K562 (cell line): ENCODE measurements at regions not wholly inside any gene's neighbourhood (a gene's known extent, or its start where the extent isn't known, plus 50 kb on each side); places are given as distances from the start of the nearest gene placed in this dataset.
A peak's percentile ranks its signal among the peaks of the same experiment; 100 is the strongest.

ENCODE experiments used
- CREB1 ChIP-seq, 2 experiments: sonication (generic) in 1 of 2; formaldehyde crosslinking in 1 of 2; IDR thresholded peaks; 2 replicates each; pipeline versions ENCODE4 v1.6.1 to v1.8.0; 2012 to 2022; ENCODE audit warnings: inconsistent platforms in 1 of 2, mild to moderate bottlenecking in 1 of 2, missing genetic modification reagents in 1 of 2, moderate library complexity in 1 of 2
- ELF4 ChIP-seq: fragments of 450-650 bp; formaldehyde crosslinking; IDR thresholded peaks from 2 replicates; pipeline ENCODE4 v1.4.0; 2022; ENCODE audit warnings: missing genetic modification characterization
- FOXJ2 ChIP-seq: fragments of 200-800 bp; sonication (Bioruptor generic); IDR thresholded peaks from 2 replicates; pipeline ENCODE4 v1.6.1; 2016; ENCODE audit warnings: missing genetic modification characterization, missing compliant biosample characterization
- JUND ChIP-seq, 2 experiments: IDR thresholded peaks; 2 replicates in 1 of 2; 3 replicates in 1 of 2; pipeline ENCODE4 v1.6.1; 2011; ENCODE audit warnings: borderline replicate concordance in 2 of 2, low read depth in 2 of 2, low read length in 2 of 2, improper control_type of control experiment in 1 of 2, missing biosample characterization in 1 of 2, missing genetic modification characterization in 1 of 2, missing genetic modification reagents in 1 of 2
- MAFK ChIP-seq: IDR thresholded peaks from 2 replicates; pipeline ENCODE4 v1.6.1; 2011; ENCODE audit warnings: low read length, improper control_type of control experiment
- MCM2 ChIP-seq: fragments of 450-650 bp; IDR thresholded peaks from 2 replicates; pipeline ENCODE4 v1.6.1; 2017; ENCODE audit warnings: low read depth, mild to moderate bottlenecking
- MEIS2 ChIP-seq: fragments of 450-650 bp; IDR thresholded peaks from 2 replicates; pipeline ENCODE4 v1.6.1; 2014; ENCODE audit warnings: mild to moderate bottlenecking; ENCODE audit not compliant: partially characterized antibody
- NBN ChIP-seq: fragments of 450-650 bp; IDR thresholded peaks from 2 replicates; pipeline ENCODE4 v1.6.1; 2016; ENCODE audit warnings: low read depth, mild to moderate bottlenecking
- NELFE ChIP-seq: IDR thresholded peaks from 2 replicates; pipeline ENCODE4 v1.6.1; 2011; ENCODE audit warnings: mild to moderate bottlenecking; ENCODE audit not compliant: insufficient read depth, insufficient read length
- NFATC3 ChIP-seq: fragments of 450-650 bp; IDR thresholded peaks from 2 replicates; pipeline ENCODE4 v1.6.1; 2017; ENCODE audit warnings: mild to moderate bottlenecking
- PBX2 ChIP-seq, 2 experiments: IDR thresholded peaks in 1 of 2; conservative IDR thresholded peaks in 1 of 2; 2 replicates each; pipeline ENCODE4 v1.6.1; 2016; ENCODE audit warnings: low read depth in 2 of 2, mild to moderate bottlenecking in 1 of 2, missing compliant biosample characterization in 1 of 2, missing genetic modification characterization in 1 of 2, moderate library complexity in 1 of 2
- SMAD3 ChIP-seq: fragments of 450-650 bp; formaldehyde crosslinking; conservative IDR thresholded peaks from 2 replicates; pipeline ENCODE4 v1.4.0; 2020; ENCODE audit warnings: mild to moderate bottlenecking
- U2AF2 ChIP-seq: fragments of 200-400 bp; formaldehyde crosslinking; optimal IDR thresholded peaks from 2 replicates; pipeline ENCODE3; 2017; ENCODE audit warnings: low read depth, mild to moderate bottlenecking, low read length
- USF2 ChIP-seq: sonication (generic); formaldehyde crosslinking; IDR thresholded peaks from 2 replicates; pipeline ENCODE4 v1.5.0; 2020; ENCODE audit warnings: missing genetic modification reagents
- ZBED1 ChIP-seq: IDR thresholded peaks from 2 replicates; pipeline ENCODE4 v1.6.1; 2014
- ZFP1 ChIP-seq: fragments of 450-650 bp; formaldehyde crosslinking; IDR thresholded peaks from 2 replicates; pipeline ENCODE4 v1.4.0; 2020; ENCODE audit warnings: mild to moderate bottlenecking, mixed read lengths
- ZNF121 ChIP-seq: sonication (generic); formaldehyde crosslinking; conservative IDR thresholded peaks from 2 replicates; pipeline ENCODE4 v1.8.0; 2022; ENCODE audit warnings: missing genetic modification reagents
- ZNF408 ChIP-seq: fragments of 250-450 bp; sonication (Bioruptor Pico); IDR thresholded peaks from 2 replicates; pipeline ENCODE4 v1.4.0; 2020; ENCODE audit warnings: low read depth, mild to moderate bottlenecking, moderate library complexity
- ZNF586 ChIP-seq: fragments of 450-650 bp; formaldehyde crosslinking; conservative IDR thresholded peaks from 2 replicates; pipeline ENCODE4 v1.4.0; 2020; ENCODE audit warnings: mild to moderate bottlenecking, moderate library complexity
- ZNF778 ChIP-seq: fragments of 450-650 bp; formaldehyde crosslinking; IDR thresholded peaks from 2 replicates; pipeline ENCODE4 v1.4.0; 2020; ENCODE audit warnings: mild to moderate bottlenecking, moderate library complexity
- ZNF830 ChIP-seq: fragments of 250-450 bp; sonication (Bioruptor Pico); IDR thresholded peaks from 2 replicates; pipeline ENCODE4 v1.5.0; 2021; ENCODE audit warnings: mild to moderate bottlenecking
- TF ChIP-seq, protein P1 (sequence below), 2 experiments: fragments of 450-650 bp in 1 of 2; sonication (generic) in 1 of 2; formaldehyde crosslinking in 1 of 2; IDR thresholded peaks in 1 of 2; conservative IDR thresholded peaks in 1 of 2; 2 replicates each; pipeline versions ENCODE4 v1.6.1 to v1.8.1; 2016 to 2023; ENCODE audit warnings: mild to moderate bottlenecking in 2 of 2, moderate library complexity in 2 of 2, inconsistent platforms in 1 of 2, missing genetic modification reagents in 1 of 2
- TF ChIP-seq, protein P2 (sequence below), 3 experiments: fragments of 200-800 bp in 1 of 3; sonication (Bioruptor generic) in 1 of 3; sonication (generic) in 1 of 3; formaldehyde crosslinking in 1 of 3; IDR thresholded peaks; 2 replicates each; pipeline versions ENCODE4 v1.6.1 to v1.8.0; 2016 to 2022; ENCODE audit warnings: mild to moderate bottlenecking in 2 of 3, missing compliant biosample characterization in 2 of 3, missing genetic modification characterization in 2 of 3, missing genetic modification reagents in 1 of 3

GRCh38 chr7:22565315-22565811 is 65.4 kb upstream of the STEAP1B start (continued):
- TF ChIP-seq PBX2 (CRISPR knock-in tag; IDR thresholded peaks at IDR 0.05; ENCODE audit: low read depth) (no peak), PBX2 (tag; conservative IDR thresholded peaks at IDR 0.05; ENCODE audit: low read depth) (peak; percentile 53; the same call in 1 of the 2 replicates), MAFK (peak; percentile 81), JUND (IDR thresholded peaks at IDR 0.05; ENCODE audit: borderline replicate concordance, low read depth, low read length) (peak; percentile 29; the same call in 1 of the 2 replicates), JUND (tag; IDR thresholded peaks at IDR 0.05; ENCODE audit: borderline replicate concordance, low read depth, low read length) (no peak), ELF4 (no peak), NFATC3 (no peak), ZNF778 (CRISPR knock-in tag) (no peak), ZFP1 (CRISPR knock-in tag) (no peak), U2AF2 (no peak), ZNF121 (CRISPR knock-in tag) (peak; percentile 69), USF2 (CRISPR knock-in tag) (no peak), NBN (no peak), ZNF408 (CRISPR knock-in tag) (no peak), SMAD3 (no peak), ZBED1 (no peak), MCM2 (no peak), CREB1 (IDR thresholded peaks at IDR 0.05) (no peak), CREB1 (CRISPR knock-in tag; IDR thresholded peaks at IDR 0.05) (0 out of 2 replicates have a peak, but pooled peaks have one; percentile 6), ZNF586 (CRISPR knock-in tag) (no peak), NELFE (no peak), FOXJ2 (tag) (no peak), MEIS2 (peak; percentile 89), ZNF830 (CRISPR knock-in tag) (no peak)
- TF ChIP-seq, protein P1, sequence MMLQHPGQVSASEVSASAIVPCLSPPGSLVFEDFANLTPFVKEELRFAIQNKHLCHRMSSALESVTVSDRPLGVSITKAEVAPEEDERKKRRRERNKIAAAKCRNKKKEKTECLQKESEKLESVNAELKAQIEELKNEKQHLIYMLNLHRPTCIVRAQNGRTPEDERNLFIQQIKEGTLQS (IDR thresholded peaks at IDR 0.05): no peak
- TF ChIP-seq, protein P1 (CRISPR knock-in tag; conservative IDR thresholded peaks at IDR 0.05): no peak
- TF ChIP-seq, protein P2, sequence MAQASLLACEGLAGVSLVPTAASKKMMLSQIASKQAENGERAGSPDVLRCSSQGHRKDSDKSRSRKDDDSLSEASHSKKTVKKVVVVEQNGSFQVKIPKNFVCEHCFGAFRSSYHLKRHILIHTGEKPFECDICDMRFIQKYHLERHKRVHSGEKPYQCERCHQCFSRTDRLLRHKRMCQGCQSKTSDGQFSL (CRISPR knock-in tag; IDR thresholded peaks at IDR 0.05): peak; percentile 92
- TF ChIP-seq, protein P2 (tag; IDR thresholded peaks at IDR 0.05): peak in 1 of 2 experiments; percentile 77; a peak in 2 of 4 replicates
